Fibroblast of lung (primary cell): ENCODE measurements at regions not wholly inside any gene's neighbourhood (a gene's known extent, or its start where the extent isn't known, plus 50 kb on each side); places are given as distances from the start of the nearest gene placed in this dataset.

Source experiments
- DNase-seq, 2 donors: peaks; one replicate each; pipeline versions ENCODE4 v3.0.0 to v3.0.0-alpha.2; 2010; ENCODE audit warnings: low read depth in 2 of 2
- H2AFZ ChIP-seq: 2 replicates; pipeline ENCODE4 v1.5.1; 2012; ENCODE audit warnings: low read length, control low read depth, inconsistent platforms
- H3K27ac ChIP-seq: 2 replicates; pipeline ENCODE4 v1.5.1; 2011; ENCODE audit warnings: low read length, control low read depth; ENCODE audit not compliant: insufficient read depth
- H3K27me3 ChIP-seq: 2 replicates; pipeline ENCODE4 v1.5.1; 2011; ENCODE audit warnings: mild to moderate bottlenecking, low read length; ENCODE audit not compliant: control insufficient read depth, insufficient read depth
- H3K36me3 ChIP-seq: 2 replicates; pipeline ENCODE4 v1.5.1; 2011; ENCODE audit warnings: low read length; ENCODE audit not compliant: control insufficient read depth, insufficient read depth
- H3K4me1 ChIP-seq: 2 replicates; pipeline ENCODE4 v1.5.1; 2011; ENCODE audit warnings: low read length; ENCODE audit not compliant: control insufficient read depth, insufficient read depth; ENCODE audit errors: extremely low read depth
- H3K4me2 ChIP-seq: 2 replicates; pipeline ENCODE4 v1.5.1; 2011; ENCODE audit warnings: low read length, control low read depth; ENCODE audit not compliant: insufficient read depth; ENCODE audit errors: extremely low read depth
- H3K4me3 ChIP-seq, 4 experiments: fragments of 200-600 bp in 1 of 4; sonication (generic) in 1 of 4; replicated peaks in 1 of 4; 2 replicates each; pipeline ENCODE4 v1.5.1; 2011 to 2016; ENCODE audit warnings: low read length in 4 of 4, low read depth in 3 of 4, mild to moderate bottlenecking in 3 of 4, control low read depth in 2 of 4, inconsistent platforms in 1 of 4, mixed read lengths in 1 of 4; ENCODE audit not compliant: insufficient read depth in 1 of 4; ENCODE audit errors: control extremely low read depth in 1 of 4
- H3K79me2 ChIP-seq: 2 replicates; pipeline ENCODE4 v1.5.1; 2012; ENCODE audit warnings: mild to moderate bottlenecking, low read length, inconsistent platforms; ENCODE audit not compliant: control insufficient read depth, insufficient read depth
- H3K9ac ChIP-seq: 2 replicates; pipeline ENCODE4 v1.5.1; 2011; ENCODE audit warnings: mild to moderate bottlenecking, low read length, control low read depth; ENCODE audit not compliant: insufficient read depth
- H3K9me3 ChIP-seq: 2 replicates; pipeline ENCODE4 v1.5.1; 2012; ENCODE audit warnings: low read depth, low read length; ENCODE audit not compliant: control insufficient read depth, insufficient read depth
- H4K20me1 ChIP-seq: 2 replicates; pipeline ENCODE4 v1.5.1; 2011; ENCODE audit warnings: low read length; ENCODE audit not compliant: control insufficient read depth, insufficient read depth; ENCODE audit errors: extremely low read depth
- EZH2 ChIP-seq: IDR thresholded peaks from 2 replicates; pipeline ENCODE4 v1.5.1; 2012; ENCODE audit warnings: low read length, control low read depth, mild to moderate bottlenecking; ENCODE audit errors: missing control alignments
- TF ChIP-seq, protein P1 (sequence below), 2 donors: IDR thresholded peaks in 1 of 2; conservative IDR thresholded peaks in 1 of 2; 1 replicate in 1 of 2; 2 replicates in 1 of 2; pipeline ENCODE4 v1.5.1; 2011 to 2012; ENCODE audit warnings: low read length in 2 of 2, control low read depth in 1 of 2, inconsistent platforms in 1 of 2, low read depth in 1 of 2, mild to moderate bottlenecking in 1 of 2

DNA sequence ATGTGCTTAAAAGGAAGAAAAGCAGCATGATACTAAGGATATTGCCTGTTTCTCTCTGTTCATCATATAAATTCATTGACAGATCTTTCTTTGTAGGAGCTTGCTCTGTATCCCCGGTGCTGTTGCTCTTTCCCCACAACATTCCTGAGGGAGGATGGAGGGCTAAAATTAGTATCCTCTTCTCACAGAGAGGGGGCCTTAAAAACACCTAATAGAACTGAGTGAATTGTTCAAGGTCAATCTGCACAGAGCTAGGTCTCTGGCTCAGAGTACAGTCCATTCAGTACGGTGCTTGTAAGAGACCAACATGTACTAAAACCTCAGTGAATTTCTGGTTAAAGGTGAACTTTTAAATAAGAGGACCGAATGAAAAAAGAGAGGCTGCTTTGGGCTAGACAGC, 88.7 kb downstream of the PALM2AKAP2 start:
- peak in 1 of 2 donors; percentile 33 for DNase-seq
- TF ChIP-seq EZH2: no peak
- TF ChIP-seq, protein P1, sequence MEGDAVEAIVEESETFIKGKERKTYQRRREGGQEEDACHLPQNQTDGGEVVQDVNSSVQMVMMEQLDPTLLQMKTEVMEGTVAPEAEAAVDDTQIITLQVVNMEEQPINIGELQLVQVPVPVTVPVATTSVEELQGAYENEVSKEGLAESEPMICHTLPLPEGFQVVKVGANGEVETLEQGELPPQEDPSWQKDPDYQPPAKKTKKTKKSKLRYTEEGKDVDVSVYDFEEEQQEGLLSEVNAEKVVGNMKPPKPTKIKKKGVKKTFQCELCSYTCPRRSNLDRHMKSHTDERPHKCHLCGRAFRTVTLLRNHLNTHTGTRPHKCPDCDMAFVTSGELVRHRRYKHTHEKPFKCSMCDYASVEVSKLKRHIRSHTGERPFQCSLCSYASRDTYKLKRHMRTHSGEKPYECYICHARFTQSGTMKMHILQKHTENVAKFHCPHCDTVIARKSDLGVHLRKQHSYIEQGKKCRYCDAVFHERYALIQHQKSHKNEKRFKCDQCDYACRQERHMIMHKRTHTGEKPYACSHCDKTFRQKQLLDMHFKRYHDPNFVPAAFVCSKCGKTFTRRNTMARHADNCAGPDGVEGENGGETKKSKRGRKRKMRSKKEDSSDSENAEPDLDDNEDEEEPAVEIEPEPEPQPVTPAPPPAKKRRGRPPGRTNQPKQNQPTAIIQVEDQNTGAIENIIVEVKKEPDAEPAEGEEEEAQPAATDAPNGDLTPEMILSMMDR (conservative IDR thresholded peaks at IDR 0.05 in 1 of 2, IDR thresholded peaks at IDR 0.05 in 1 of 2; ENCODE audit: low read depth in 1 of 2, low read length in 2 of 2): no peak

DNA sequence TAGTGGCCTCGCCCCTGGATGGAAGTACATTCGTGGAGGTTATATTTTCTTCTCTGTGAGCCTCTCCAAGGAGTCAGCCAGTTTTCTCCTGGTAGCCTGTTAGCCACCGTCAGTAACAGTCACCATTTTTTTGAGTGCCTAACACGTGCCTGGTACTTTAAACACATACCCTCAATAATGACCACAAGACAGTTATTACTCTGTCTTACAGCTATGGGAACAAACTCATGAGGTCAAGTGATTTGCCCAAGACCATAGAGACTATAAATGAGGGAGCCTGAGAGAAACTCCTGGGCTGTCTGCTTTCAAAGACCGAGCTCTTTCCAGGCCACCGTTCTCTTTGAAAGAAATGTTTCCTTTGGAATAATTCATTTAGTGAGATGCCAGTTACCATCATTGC, 90.4 kb downstream of the PALM2AKAP2 start:
- Histone ChIP-seq H2AFZ (no peak overlapping the region), H3K4me3 (no peak overlapping the region), H3K27ac (no peak overlapping the region), H4K20me1 (no peaks in the 10 kb centered on the region), H3K9me3 (no peaks in the 10 kb centered on the region), H3K27me3 (no peaks in the 10 kb centered on the region), H3K79me2 (no peaks in the 10 kb centered on the region), H3K36me3 (no peaks in the 10 kb centered on the region), H3K9ac (no peak overlapping the region), H3K4me2 (no peak overlapping the region), H3K4me1 (peaks cover 4% of the 10 kb centered on the region)
- TF ChIP-seq EZH2: no peak
- DNase-seq: no peak

More for the DNA sequence above, 88.7 kb downstream of the PALM2AKAP2 start:
- Histone ChIP-seq H3K36me3 (no peaks in the 10 kb centered on the region), H3K4me3 (no peak overlapping the region), H4K20me1 (no peaks in the 10 kb centered on the region), H3K27ac (no peak overlapping the region), H3K4me2 (no peak overlapping the region), H3K9me3 (no peaks in the 10 kb centered on the region), H3K9ac (no peak overlapping the region), H3K27me3 (no peaks in the 10 kb centered on the region), H3K4me1 (peaks cover 4% of the 10 kb centered on the region), H2AFZ (no peak overlapping the region), H3K79me2 (no peaks in the 10 kb centered on the region)

DNA sequence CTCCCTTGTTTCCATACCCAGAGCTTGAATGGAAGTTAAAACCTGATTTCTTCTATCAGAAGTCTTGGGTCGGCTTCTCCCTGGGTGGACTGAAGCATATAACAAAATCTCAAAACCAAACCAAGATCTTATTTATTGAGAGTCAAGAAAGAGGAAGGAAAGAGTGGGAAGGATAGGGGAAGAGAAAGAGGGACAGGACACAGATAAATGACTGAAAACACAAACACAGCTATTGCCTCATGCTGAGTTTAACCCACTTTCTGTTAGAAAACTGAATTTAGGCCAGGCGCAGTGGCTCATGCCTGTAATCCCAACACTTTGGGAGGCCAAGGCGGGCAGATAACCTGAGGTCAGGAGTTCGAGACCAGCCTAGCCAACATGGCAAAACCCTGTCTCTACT, 92.9 kb downstream of the PALM2AKAP2 start:
- Histone ChIP-seq H3K4me1 (peaks cover 4% of the 10 kb centered on the region), H3K27ac (no peak overlapping the region), H3K9me3 (no peaks in the 10 kb centered on the region), H3K4me2 (no peak overlapping the region), H3K36me3 (no peaks in the 10 kb centered on the region), H3K27me3 (no peaks in the 10 kb centered on the region), H3K79me2 (no peaks in the 10 kb centered on the region), H3K4me3 (no peak overlapping the region), H2AFZ (no peak overlapping the region), H3K9ac (no peak overlapping the region), H4K20me1 (no peaks in the 10 kb centered on the region)
- no peak for DNase-seq
- TF ChIP-seq, protein P1 (conservative IDR thresholded peaks at IDR 0.05 in 1 of 2, IDR thresholded peaks at IDR 0.05 in 1 of 2; ENCODE audit: low read depth in 1 of 2, low read length in 2 of 2): no peak
- no peak for TF ChIP-seq EZH2
